ENCODE measurements at regions not wholly inside any gene's neighbourhood (a gene's known extent, or its start where the extent isn't known, plus 50 kb on each side); places are given as distances from the start of the nearest gene placed in this dataset.

GRCh38 chr16:85296859-85297660 is 184.8 kb upstream of the CIBAR2 start:
- DNase-seq, result no peak

GRCh38 chr16:85297881-85298280 is 185.6 kb upstream of the CIBAR2 start:
- no peak for DNase-seq

GRCh38 chr16:85300406-85300968 is 188.2 kb upstream of the CIBAR2 start:
- DNase-seq, result no peak

GRCh38 chr16:85301231-85301630 is 189.0 kb upstream of the CIBAR2 start:
- DNase-seq, result peak; percentile 70

GRCh38 chr16:85302018-85302847 is 190.0 kb upstream of the CIBAR2 start:
- DNase-seq, result no peak

- DNase-seq, result no peak
Observed at GRCh38 chr16:85302848-85303353, 190.6 kb upstream of the CIBAR2 start.

GRCh38 chr16:85303354-85303883 is 191.1 kb upstream of the CIBAR2 start:
- DNase-seq, result no peak

GRCh38 chr16:85304337-85304736 is 192.1 kb upstream of the CIBAR2 start:
- DNase-seq, result no peak

- peak; percentile 16 for DNase-seq
Observed at GRCh38 chr16:85306071-85306792, 194.0 kb upstream of the CIBAR2 start.

GRCh38 chr16:85306793-85307551 is 194.7 kb upstream of the CIBAR2 start:
- DNase-seq, result no peak

- no peak for DNase-seq
Observed at GRCh38 chr16:85307552-85308364, 195.5 kb upstream of the CIBAR2 start.

- DNase-seq, result no peak
Observed at GRCh38 chr16:85308611-85309540, 196.6 kb upstream of the CIBAR2 start.

- DNase-seq, result no peak
Observed at GRCh38 chr16:85309656-85310587, 197.7 kb upstream of the CIBAR2 start.

GRCh38 chr16:85310868-85311585 is 198.8 kb upstream of the CIBAR2 start:
- DNase-seq, result no peak

GRCh38 chr16:85311741-85312140 is 199.5 kb upstream of the CIBAR2 start:
- DNase-seq, result no peak

GRCh38 chr16:85312174-85312573 is 199.9 kb upstream of the CIBAR2 start:
- DNase-seq, result no peak

- DNase-seq, result no peak
Observed at GRCh38 chr16:85312642-85313525, 200.6 kb upstream of the CIBAR2 start.

Data from DMS79 (cell line).